ENCODE measurements at regions not wholly inside any gene's neighbourhood (a gene's known extent, or its start where the extent isn't known, plus 50 kb on each side); places are given as distances from the start of the nearest gene placed in this dataset.

DNA sequence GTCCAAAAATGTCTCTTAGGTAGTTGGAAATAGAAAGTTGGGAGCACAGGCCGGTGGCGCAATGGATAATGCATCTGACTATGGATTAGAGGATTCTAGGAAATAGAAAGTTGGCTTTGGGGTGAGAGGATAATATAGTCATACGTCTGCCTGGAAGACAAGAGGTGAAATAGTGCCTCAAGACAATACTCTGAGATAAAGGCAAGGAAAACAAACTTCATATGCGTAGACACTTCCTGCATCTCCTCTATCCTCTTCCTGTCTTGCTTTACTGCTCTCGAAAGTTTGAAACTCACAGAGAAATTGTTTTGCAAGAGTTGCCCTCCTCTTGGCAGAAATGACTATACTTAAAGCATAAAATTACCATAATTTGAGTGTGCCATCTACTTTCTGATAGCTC lies 153.2 kb upstream of the FBXL7 start:
- Histone ChIP-seq H3K4me1 (ENCODE audit: control insufficient read depth, insufficient read depth, low read length) (no peaks in the 10 kb centered on the region), H3K27me3 (ENCODE audit: control insufficient read depth, insufficient read depth, low read length) (no peaks in the 10 kb centered on the region), H3K4me3 (ENCODE audit: low read length) (no peak overlapping the region), H3K27ac (ENCODE audit: low read length) (no peak overlapping the region), H3K36me3 (ENCODE audit: control insufficient read depth, insufficient read depth, low read length) (no peaks in the 10 kb centered on the region), H3K9me3 (ENCODE audit: control insufficient read depth, low read depth, low read length) (no peaks in the 10 kb centered on the region)
- no CpG with 5 or more reads among the region's 5 CpGs for WGBS (ENCODE audit: insufficient coverage, low lambda C conversion rate)
- no peak for DNase-seq

DNA sequence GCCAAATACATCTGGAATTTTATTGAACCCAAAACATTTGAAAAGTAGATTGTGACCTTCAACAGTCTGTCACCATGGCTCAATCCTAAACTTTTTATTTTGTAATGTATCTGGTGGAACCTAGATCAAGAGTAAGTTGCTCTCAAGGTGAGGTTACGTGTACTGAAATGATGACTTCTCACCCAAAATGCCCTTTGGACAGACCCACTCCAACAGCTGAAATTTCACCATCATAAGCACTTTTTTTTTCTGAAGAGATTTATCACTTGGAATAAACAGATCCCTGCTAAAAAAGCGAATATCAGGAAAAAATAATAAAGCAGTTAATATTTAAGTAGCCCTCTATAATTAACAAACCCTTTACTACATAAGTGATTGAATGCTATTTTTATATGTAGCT lies 155.0 kb upstream of the FBXL7 start:
- Histone ChIP-seq H3K4me3 (ENCODE audit: low read length) (no peak overlapping the region), H3K4me1 (ENCODE audit: control insufficient read depth, insufficient read depth, low read length) (no peaks in the 10 kb centered on the region), H3K9me3 (ENCODE audit: control insufficient read depth, low read depth, low read length) (no peaks in the 10 kb centered on the region), H3K36me3 (ENCODE audit: control insufficient read depth, insufficient read depth, low read length) (no peaks in the 10 kb centered on the region), H3K27me3 (ENCODE audit: control insufficient read depth, insufficient read depth, low read length) (no peaks in the 10 kb centered on the region), H3K27ac (ENCODE audit: low read length) (no peak overlapping the region)
- 80% methylated on average over 1 of the region's 2 CpGs for WGBS (ENCODE audit: insufficient coverage, low lambda C conversion rate)
- DNase-seq = no peak

DNA sequence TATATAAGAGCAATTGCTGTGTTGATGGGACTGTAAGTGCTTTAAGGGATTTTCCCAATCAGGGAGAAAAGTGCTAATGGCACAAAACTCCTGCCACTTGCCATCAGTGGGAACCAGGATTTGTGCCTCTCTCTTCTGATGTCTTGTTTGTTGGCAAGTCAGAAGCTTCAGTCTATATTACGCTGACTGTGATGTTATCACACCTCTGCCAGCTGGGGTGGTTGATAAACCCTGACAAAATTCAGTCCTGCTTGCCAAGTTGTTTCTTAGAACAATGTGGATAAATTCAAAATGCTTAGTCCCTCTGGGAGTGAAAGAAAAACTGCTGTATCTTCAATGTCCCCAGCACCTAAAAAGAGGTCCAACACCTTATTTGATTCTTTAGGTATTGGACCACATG lies 161.4 kb upstream of the FBXL7 start:
- Histone ChIP-seq H3K4me1 (ENCODE audit: control insufficient read depth, insufficient read depth, low read length) (no peaks in the 10 kb centered on the region), H3K27ac (ENCODE audit: low read length) (no peak overlapping the region), H3K4me3 (ENCODE audit: low read length) (no peak overlapping the region), H3K9me3 (ENCODE audit: control insufficient read depth, low read depth, low read length) (no peaks in the 10 kb centered on the region), H3K36me3 (ENCODE audit: control insufficient read depth, insufficient read depth, low read length) (no peaks in the 10 kb centered on the region), H3K27me3 (ENCODE audit: control insufficient read depth, insufficient read depth, low read length) (no peaks in the 10 kb centered on the region)
- DNase-seq = no peak
- no CpG with 5 or more reads among the region's 1 CpG for WGBS (ENCODE audit: insufficient coverage, low lambda C conversion rate)

DNA sequence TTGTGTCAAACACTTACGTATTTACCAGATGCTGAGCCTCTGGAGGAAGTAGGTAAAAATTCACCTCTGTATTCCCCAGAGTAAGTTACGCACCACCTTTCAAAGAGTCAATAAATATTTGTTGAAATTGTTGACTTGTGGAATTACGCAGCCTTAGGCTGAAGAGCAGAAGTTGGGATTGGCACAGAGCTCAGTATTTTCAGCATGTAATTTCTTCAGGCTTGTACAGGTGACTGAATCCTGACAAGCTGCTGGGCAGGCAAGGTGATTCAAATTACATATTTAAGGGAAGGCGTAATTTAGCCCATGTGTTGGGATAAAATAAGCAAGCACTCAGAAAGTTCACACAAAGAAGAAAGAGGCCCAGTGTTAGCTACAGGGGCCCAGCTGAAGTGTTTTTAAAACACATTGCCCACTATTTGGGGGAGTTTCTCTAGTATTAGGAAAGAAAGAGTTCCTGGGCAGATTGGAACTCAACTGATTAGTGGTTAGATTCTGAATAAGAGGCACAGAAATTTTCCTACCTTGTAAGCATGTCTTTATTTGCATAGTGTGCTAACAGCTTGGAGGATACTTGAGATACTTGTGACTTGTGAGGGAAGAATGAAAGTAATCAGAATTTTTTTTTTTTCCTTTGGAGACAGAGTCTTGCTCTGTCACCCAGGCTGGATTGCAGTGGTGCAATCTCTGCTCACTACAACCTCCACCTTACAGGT lies 165.3 kb upstream of the FBXL7 start:
- Histone ChIP-seq H3K9me3 (ENCODE audit: control insufficient read depth, low read depth, low read length) (no peaks in the 10 kb centered on the region), H3K27ac (ENCODE audit: low read length) (no peak overlapping the region)
- WGBS (ENCODE audit: insufficient coverage, low lambda C conversion rate) = 86% methylated on average over 1 of the region's 4 CpGs

DNA sequence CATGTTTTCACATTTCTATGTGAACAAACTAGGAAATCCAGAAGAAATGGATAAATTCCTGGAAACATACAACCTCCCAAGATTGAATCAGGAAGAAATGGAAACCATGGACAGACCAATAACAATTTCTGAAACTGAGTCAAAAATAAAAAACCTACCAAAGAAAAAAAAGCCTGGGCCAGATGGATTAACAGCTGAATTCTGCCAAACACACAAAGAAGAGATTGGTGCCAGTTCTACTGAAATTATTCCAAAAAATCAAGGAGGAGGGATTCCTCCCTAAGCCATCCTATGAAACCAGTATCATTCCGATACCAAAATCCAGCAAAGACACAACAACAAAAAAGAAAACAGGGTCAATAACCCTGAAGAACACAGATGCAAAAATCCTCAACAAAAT lies 166.9 kb upstream of the FBXL7 start:
- no peaks in the 10 kb centered on the region for H3K9me3 ChIP-seq (ENCODE audit: control insufficient read depth, low read depth, low read length)
- WGBS (ENCODE audit: insufficient coverage, low lambda C conversion rate) = no CpG with 5 or more reads among the region's 1 CpG
- H3K27me3 ChIP-seq (ENCODE audit: control insufficient read depth, insufficient read depth, low read length) = no peaks in the 10 kb centered on the region
- no peaks in the 10 kb centered on the region for H3K36me3 ChIP-seq (ENCODE audit: control insufficient read depth, insufficient read depth, low read length)
- H3K4me1 ChIP-seq (ENCODE audit: control insufficient read depth, insufficient read depth, low read length) = no peaks in the 10 kb centered on the region
- no peak overlapping the region for H3K4me3 ChIP-seq (ENCODE audit: low read length)
- H3K27ac ChIP-seq (ENCODE audit: low read length) = no peak overlapping the region
- no peak for DNase-seq

More for the DNA sequence above, 165.3 kb upstream of the FBXL7 start:
- DNase-seq = no peak
- H3K36me3 ChIP-seq (ENCODE audit: control insufficient read depth, insufficient read depth, low read length) = no peaks in the 10 kb centered on the region
- no peak overlapping the region for H3K4me3 ChIP-seq (ENCODE audit: low read length)
- no peaks in the 10 kb centered on the region for H3K27me3 ChIP-seq (ENCODE audit: control insufficient read depth, insufficient read depth, low read length)
- no peaks in the 10 kb centered on the region for H3K4me1 ChIP-seq (ENCODE audit: control insufficient read depth, insufficient read depth, low read length)

DNA sequence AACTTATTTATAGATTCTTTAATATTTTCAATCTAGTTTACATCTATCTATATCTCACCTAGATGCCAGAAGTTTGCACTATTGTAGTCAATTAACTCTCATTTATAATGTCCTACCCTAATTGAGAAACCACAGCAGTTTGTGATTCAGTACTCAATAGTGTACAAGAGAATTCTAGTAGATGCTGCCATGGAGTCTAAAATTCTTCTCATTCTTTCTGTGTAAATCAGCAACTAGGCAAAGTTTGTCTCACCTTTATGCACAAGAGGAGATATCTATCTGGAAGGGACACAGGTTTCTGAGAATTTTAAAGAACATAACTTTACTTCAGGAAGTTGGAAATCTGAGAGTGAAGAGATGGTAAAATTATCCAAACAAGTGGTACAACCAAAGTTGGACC lies 173.0 kb upstream of the FBXL7 start:
- Histone ChIP-seq H3K27me3 (ENCODE audit: control insufficient read depth, insufficient read depth, low read length) (no peaks in the 10 kb centered on the region), H3K9me3 (ENCODE audit: control insufficient read depth, low read depth, low read length) (no peaks in the 10 kb centered on the region), H3K36me3 (ENCODE audit: control insufficient read depth, insufficient read depth, low read length) (no peaks in the 10 kb centered on the region), H3K4me1 (ENCODE audit: control insufficient read depth, insufficient read depth, low read length) (no peaks in the 10 kb centered on the region), H3K27ac (ENCODE audit: low read length) (no peak overlapping the region), H3K4me3 (ENCODE audit: low read length) (no peak overlapping the region)
- DNase-seq = no peak

DNA sequence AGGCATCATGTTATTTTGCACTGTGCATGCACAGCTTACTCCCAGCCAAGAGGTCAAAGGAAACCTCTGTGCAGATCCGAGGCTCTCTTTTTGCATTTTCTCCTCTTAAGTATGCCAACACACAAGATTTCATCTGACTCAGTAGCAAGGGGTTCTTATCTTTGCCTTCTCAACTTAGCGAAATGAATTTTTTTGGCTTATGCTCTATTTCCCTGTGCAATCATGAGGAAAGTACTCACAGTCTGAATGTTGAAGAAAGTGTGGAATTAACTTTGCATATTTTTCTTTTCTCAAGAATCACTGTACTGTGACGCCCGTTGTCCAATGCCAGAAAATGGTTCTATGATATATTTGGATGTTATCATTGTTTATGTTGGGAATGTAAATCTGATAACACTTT lies 173.5 kb upstream of the FBXL7 start:
- Histone ChIP-seq H3K4me1 (ENCODE audit: control insufficient read depth, insufficient read depth, low read length) (no peaks in the 10 kb centered on the region), H3K4me3 (ENCODE audit: low read length) (no peak overlapping the region), H3K9me3 (ENCODE audit: control insufficient read depth, low read depth, low read length) (no peaks in the 10 kb centered on the region), H3K36me3 (ENCODE audit: control insufficient read depth, insufficient read depth, low read length) (no peaks in the 10 kb centered on the region), H3K27me3 (ENCODE audit: control insufficient read depth, insufficient read depth, low read length) (no peaks in the 10 kb centered on the region), H3K27ac (ENCODE audit: low read length) (no peak overlapping the region)
- DNase-seq = no peak
- no CpG with 5 or more reads among the region's 4 CpGs for WGBS (ENCODE audit: insufficient coverage, low lambda C conversion rate)

DNA sequence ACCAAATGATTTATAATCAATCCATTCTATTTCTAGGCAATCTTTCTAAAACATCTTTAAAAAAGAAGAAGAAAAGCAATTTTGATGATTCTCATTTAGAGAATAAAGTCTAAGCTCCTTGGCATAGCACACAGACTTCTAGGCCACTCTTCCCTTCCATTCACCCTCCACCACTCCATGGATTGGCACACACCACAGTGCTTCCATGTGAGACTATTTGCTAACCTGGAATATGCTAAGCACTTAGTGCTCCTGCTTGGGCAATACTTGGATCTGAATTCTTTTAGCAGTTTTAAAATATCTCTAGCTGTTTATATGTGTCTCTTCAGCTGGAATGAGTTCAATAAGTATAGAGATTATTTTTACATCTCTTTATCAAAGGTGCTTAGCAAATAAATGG lies 177.6 kb upstream of the FBXL7 start:
- Histone ChIP-seq H3K4me3 (ENCODE audit: low read length) (no peak overlapping the region), H3K4me1 (ENCODE audit: control insufficient read depth, insufficient read depth, low read length) (no peaks in the 10 kb centered on the region), H3K9me3 (ENCODE audit: control insufficient read depth, low read depth, low read length) (no peaks in the 10 kb centered on the region), H3K36me3 (ENCODE audit: control insufficient read depth, insufficient read depth, low read length) (no peaks in the 10 kb centered on the region), H3K27ac (ENCODE audit: low read length) (no peak overlapping the region), H3K27me3 (ENCODE audit: control insufficient read depth, insufficient read depth, low read length) (no peaks in the 10 kb centered on the region)
- DNase-seq = no peak

DNA sequence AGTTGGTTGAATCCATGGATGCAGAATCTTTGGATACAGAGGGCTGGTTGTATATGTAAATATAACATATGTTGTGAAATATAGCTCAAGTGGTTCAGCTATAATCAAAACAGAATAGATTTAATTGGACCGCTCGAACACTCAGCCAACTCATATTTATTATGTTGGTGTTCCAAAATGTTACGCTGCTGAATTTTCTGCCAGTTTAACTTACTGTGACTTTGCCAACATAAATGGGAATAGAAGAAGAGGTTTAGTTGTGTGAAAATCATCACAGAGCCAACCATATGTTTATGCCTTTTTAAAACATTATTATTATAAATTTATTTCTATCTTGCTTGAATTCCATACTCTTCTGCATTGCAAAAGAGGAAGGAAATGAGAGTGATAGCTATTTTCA lies 178.2 kb upstream of the FBXL7 start:
- Histone ChIP-seq H3K4me1 (ENCODE audit: control insufficient read depth, insufficient read depth, low read length) (no peaks in the 10 kb centered on the region), H3K4me3 (ENCODE audit: low read length) (no peak overlapping the region), H3K9me3 (ENCODE audit: control insufficient read depth, low read depth, low read length) (no peaks in the 10 kb centered on the region), H3K27me3 (ENCODE audit: control insufficient read depth, insufficient read depth, low read length) (no peaks in the 10 kb centered on the region), H3K27ac (ENCODE audit: low read length) (no peak overlapping the region), H3K36me3 (ENCODE audit: control insufficient read depth, insufficient read depth, low read length) (no peaks in the 10 kb centered on the region)
- DNase-seq = no peak
- WGBS (ENCODE audit: insufficient coverage, low lambda C conversion rate) = no CpG with 5 or more reads among the region's 3 CpGs

DNA sequence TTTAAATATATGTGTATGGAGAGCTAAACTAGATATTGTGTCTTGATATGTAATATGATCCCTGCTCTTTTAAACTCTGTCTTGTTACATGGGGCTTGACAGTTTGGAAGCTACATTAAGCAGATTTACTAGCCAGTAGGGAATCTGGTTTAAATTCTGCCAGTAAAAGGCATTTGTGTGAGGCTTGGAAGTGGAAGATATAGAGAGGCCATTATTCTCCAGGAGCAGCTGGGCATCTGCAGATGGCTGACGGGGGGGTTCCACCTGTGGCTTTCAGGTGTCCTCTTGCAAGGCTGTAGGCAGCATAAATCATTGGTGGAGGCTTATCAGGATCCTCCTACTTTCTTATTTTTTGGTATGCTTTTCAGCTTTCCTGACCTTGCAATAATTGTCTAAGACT lies 179.1 kb upstream of the FBXL7 start:
- no peak for DNase-seq
- Histone ChIP-seq H3K4me1 (ENCODE audit: control insufficient read depth, insufficient read depth, low read length) (no peaks in the 10 kb centered on the region), H3K36me3 (ENCODE audit: control insufficient read depth, insufficient read depth, low read length) (no peaks in the 10 kb centered on the region), H3K27ac (ENCODE audit: low read length) (no peak overlapping the region), H3K9me3 (ENCODE audit: control insufficient read depth, low read depth, low read length) (no peaks in the 10 kb centered on the region), H3K27me3 (ENCODE audit: control insufficient read depth, insufficient read depth, low read length) (no peaks in the 10 kb centered on the region), H3K4me3 (ENCODE audit: low read length) (no peak overlapping the region)
- no CpG with 5 or more reads among the region's 1 CpG for WGBS (ENCODE audit: insufficient coverage, low lambda C conversion rate)

DNA sequence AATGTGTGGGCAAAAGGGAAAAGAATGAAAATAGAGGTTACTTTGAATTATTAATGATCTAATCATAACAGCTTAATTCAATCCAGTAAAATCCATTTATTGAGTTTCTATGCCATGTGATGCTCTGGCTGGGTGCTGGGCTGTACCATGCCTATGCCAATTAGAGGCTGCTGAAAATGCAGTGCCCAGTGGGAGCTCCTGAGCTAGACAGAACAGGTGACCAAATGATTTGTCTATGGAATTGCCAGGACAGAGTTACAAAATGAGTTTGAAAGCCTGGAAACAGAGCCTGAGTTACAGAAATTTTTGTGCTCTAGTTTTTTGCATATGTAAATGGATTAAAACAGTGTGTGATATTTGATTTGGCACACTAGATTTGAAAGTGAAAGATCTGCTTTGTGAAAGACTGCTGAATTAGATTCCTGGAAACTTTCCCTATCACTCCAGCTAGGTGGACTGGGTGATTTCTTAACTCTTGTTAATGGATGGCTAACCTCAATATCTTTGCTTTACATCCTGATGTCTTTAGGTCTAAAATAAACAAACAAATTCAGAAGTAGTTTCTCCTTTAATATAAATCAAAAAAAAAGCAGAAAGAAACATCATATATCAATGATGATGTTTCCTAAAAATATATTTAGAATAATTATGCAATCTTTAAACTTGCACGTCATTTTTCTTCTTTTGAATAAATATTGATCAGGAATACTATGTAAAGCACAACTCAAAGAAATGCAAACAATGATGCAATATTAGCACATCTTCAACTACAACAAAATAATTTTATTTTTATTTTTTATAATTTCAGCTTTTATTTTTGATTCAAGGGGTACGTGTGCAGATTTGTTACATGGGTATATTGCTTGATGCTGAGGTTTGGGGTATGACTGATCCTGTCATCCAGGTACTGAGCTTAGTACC lies 194.8 kb upstream of the FBXL7 start:
- H3K36me3 ChIP-seq (ENCODE audit: control insufficient read depth, insufficient read depth, low read length) = no peaks in the 10 kb centered on the region
- H3K27ac ChIP-seq (ENCODE audit: low read length) = no peak overlapping the region
- H3K4me3 ChIP-seq (ENCODE audit: low read length) = no peak overlapping the region
- DNase-seq = no peak
- WGBS (ENCODE audit: insufficient coverage, low lambda C conversion rate) = 75% methylated on average over 2 of the region's 2 CpGs
- no peaks in the 10 kb centered on the region for H3K27me3 ChIP-seq (ENCODE audit: control insufficient read depth, insufficient read depth, low read length)
- no peaks in the 10 kb centered on the region for H3K4me1 ChIP-seq (ENCODE audit: control insufficient read depth, insufficient read depth, low read length)
- no peaks in the 10 kb centered on the region for H3K9me3 ChIP-seq (ENCODE audit: control insufficient read depth, low read depth, low read length)
